GM10266 (cell line): ENCODE measurements at regions not wholly inside any gene's neighbourhood (a gene's known extent, or its start where the extent isn't known, plus 50 kb on each side); places are given as distances from the start of the nearest gene placed in this dataset.

Source experiments
- DNase-seq: peaks from one replicate; pipeline ENCODE4 v3.0.0; 2012; ENCODE audit errors: extremely low spot score
- TF ChIP-seq, protein P1 (sequence below): IDR thresholded peaks from 2 replicates; pipeline ENCODE4 v1.5.1; 2012; ENCODE audit warnings: mild to moderate bottlenecking, low read depth; ENCODE audit not compliant: control insufficient read depth, insufficient read depth; ENCODE audit errors: missing control alignments

DNA sequence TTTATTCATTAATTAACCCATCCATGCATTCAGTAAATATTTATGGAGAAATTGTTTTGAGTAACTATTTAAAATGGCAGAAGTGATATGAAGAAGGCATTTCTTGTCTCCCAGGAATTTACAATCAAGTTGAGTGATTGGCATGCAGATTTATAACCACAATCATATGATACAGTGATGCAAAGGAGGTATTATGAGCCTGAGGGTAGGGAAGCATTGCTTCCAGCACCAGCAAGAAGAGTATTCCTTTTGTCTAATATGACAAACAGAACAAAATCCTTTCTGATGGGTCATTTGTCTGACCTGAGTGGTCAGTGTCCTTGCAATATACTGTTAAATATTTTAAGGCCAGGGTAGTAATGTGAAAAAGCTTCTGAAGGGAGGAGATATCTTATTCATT, 244.2 kb upstream of the RGPD4 start:
- TF ChIP-seq, protein P1, sequence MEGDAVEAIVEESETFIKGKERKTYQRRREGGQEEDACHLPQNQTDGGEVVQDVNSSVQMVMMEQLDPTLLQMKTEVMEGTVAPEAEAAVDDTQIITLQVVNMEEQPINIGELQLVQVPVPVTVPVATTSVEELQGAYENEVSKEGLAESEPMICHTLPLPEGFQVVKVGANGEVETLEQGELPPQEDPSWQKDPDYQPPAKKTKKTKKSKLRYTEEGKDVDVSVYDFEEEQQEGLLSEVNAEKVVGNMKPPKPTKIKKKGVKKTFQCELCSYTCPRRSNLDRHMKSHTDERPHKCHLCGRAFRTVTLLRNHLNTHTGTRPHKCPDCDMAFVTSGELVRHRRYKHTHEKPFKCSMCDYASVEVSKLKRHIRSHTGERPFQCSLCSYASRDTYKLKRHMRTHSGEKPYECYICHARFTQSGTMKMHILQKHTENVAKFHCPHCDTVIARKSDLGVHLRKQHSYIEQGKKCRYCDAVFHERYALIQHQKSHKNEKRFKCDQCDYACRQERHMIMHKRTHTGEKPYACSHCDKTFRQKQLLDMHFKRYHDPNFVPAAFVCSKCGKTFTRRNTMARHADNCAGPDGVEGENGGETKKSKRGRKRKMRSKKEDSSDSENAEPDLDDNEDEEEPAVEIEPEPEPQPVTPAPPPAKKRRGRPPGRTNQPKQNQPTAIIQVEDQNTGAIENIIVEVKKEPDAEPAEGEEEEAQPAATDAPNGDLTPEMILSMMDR, result no peak
- DNase-seq, result no peak

DNA sequence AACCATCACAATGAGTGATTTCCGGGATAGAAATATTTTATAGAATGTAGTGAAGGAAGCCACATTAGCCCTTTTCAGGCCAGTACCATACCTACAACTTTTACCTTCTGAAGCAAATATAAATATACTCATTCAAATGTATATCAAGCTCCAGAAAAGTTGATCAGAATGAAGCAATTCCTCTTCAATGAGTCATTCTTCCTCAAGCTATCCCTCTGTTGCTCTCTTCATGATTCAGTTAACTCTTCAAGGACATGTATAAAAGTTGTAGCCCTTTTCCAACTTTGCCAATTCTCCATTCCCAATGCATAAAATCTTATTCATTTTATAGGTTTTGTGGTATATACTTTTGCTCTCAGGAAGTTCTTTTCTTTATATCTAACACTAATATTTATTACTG, 242.1 kb upstream of the RGPD4 start:
- no peak for DNase-seq
- TF ChIP-seq, protein P1, result no peak

DNA sequence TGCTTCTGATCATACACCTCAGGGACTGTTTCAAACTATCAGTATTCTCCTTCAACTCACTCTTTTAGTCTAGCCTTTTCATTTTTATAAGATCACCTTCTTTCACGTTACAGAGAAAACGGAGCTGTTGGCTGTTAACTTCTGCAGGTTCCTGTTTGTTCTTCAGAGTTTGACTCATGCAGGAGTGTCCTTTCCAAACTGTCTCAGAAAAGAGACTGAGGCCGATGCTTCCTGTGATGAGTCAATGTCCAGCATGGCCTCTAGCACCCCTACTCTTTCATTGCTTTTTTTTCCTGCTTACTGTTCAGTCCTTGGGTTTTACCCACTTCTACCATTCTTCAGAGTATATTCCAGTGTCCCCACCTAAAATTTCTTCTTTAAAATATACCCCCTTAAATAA, 240.8 kb upstream of the RGPD4 start:
- TF ChIP-seq, protein P1, result no peak
- DNase-seq, result no peak

DNA sequence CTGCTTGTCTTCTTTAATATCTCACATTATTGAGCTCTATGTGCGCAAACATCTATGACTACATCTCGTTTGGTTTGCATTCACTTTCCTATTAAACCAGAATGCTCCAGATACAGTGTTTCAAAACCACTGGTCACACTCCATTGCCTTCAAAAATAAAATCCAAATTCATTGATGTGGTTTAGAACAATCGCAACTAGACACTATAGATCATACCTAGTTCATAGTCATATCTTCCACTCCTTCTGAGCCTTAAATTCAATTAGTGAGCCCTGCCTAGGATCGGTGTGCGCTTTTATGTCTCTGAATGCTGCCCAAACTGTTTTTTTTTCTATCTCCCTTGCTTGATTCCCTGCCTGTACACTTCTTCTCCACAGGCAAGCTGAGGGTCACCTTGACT, 238.5 kb upstream of the RGPD4 start:
- DNase-seq, result no peak
- TF ChIP-seq, protein P1, result no peak

DNA sequence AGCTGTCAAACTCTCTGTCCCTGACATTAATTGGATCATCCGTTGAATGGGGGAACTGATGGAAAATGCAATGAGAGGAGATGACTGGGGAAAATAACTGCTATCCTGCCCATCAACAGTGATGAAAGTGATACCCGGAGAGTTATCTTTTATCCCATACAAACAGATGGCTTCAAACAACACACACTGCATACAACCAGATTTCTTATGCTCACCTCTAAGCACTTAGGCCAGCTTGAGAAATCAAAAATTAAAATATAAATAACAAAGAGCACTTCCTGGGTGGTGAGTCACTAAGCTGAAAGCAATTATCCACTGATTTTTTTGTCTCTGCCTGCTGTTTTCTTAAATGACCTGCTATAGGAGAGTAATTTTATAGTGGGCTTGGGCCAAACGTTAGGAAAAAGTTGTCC, 237.6 kb upstream of the RGPD4 start:
- no peak for DNase-seq

DNA sequence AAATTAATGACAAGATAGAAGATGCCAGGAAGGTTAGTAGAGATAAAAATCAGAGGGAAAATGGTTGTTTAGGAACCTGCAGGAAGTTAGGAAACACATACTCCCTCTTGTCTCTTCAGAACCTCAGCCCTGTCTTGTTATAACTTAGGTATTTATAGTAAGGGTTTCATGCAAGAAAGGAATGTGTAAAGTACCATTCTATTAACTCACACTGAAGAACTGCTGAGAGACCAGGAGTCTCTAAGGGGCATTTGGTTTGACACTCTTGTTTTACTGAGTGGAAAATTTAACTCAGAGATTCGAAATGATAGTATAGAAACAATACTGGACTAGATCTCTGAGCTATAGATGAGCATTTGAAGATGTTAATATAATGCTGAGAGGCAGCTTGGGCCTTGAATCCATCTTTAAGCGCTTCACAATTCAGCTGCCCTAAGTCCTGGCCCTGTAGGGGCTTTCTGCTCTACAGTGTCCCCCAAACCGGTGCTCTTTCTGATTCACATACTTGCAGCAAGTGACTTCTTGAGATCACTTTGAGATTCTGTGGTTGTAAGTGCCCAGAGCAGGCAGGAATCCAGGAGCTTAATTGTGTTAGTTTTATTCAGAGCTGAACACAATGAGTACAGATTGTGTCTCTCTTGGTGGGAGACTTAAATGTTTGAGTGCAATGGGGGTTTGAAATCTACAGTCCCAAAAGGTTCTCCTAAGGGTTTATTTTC, 235.0 kb upstream of the RGPD4 start:
- no peak for DNase-seq
- TF ChIP-seq, protein P1, result no peak

More for the DNA sequence above, 237.6 kb upstream of the RGPD4 start:
- TF ChIP-seq, protein P1, result no peak

DNA sequence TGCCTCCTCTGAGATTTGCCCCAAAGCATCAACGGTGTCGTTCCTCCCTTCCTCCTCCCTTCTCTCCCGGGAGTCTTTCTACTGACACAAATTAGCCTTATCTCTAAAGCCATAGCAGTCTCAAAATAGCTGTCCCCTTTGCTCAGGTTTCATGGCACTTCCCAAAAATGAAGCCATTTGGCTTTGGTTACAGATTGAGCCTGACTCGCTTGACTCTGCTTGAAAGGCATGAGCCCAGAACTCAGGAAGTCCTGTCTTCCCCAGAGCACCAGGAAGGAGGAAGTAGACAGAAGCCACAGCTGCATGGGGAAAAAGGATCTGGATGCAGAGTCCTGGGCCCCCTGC, 234.4 kb upstream of the RGPD4 start:
- no peak for DNase-seq
- TF ChIP-seq, protein P1, result no peak
